ENCODE measurements at regions not wholly inside any gene's neighbourhood (a gene's known extent, or its start where the extent isn't known, plus 50 kb on each side); places are given as distances from the start of the nearest gene placed in this dataset.

DNA sequence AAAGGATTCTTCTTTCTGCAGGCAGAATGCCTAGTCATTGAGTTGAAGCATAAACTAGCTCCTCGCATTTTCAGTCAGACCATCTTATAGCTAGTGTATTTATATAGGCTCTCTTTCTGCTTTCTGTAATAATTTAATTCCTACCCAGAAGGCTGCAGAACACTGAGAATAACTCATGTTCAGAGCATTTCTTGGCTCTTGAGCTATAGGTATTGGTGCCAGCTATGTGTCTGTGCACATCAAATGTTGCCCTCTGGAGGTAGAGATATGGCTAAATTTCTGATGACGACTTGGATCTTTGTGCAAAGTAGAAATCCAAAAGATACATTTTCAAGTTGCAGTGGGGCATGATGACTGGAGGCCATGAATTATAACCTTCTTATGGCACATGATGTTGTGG lies 336.2 kb upstream of the TPM1 start:
- DNase-seq (ENCODE audit: insufficient read length, low spot score), result no peak
- FAIRE-seq, result no peak

DNA sequence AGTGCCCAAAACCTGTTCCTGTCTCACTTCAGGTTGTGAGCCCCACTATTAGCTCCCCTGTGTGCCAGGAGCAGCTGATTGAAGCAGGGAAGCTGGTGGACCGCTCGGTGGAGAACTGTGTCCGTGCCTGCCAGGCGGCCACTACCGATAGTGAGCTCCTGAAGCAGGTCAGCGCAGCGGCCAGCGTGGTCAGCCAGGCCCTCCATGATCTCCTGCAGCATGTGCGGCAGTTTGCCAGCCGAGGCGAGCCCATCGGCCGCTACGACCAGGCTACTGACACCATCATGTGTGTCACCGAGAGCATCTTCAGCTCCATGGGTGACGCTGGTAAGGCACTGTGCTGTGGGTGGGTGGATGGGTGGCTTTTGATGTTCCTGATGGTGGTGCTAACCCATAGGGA lies 334.1 kb upstream of the TPM1 start:
- FAIRE-seq (no peak), DNase-seq (ENCODE audit: insufficient read length, low spot score) (no peak)
- TF ChIP-seq POLR2AphosphoS5 (IDR thresholded peaks at IDR 0.05; ENCODE audit: low read depth, low read length) (no peak), POLR2A (IDR thresholded peaks at IDR 0.05; ENCODE audit: low read depth, low read length) (no peak), POU2F2 (IDR thresholded peaks at IDR 0.05; ENCODE audit: low read depth, low read length) (no peak)

More for the DNA sequence above, 336.2 kb upstream of the TPM1 start:
- TF ChIP-seq POLR2A (IDR thresholded peaks at IDR 0.05; ENCODE audit: low read depth, low read length), result no peak

DNA sequence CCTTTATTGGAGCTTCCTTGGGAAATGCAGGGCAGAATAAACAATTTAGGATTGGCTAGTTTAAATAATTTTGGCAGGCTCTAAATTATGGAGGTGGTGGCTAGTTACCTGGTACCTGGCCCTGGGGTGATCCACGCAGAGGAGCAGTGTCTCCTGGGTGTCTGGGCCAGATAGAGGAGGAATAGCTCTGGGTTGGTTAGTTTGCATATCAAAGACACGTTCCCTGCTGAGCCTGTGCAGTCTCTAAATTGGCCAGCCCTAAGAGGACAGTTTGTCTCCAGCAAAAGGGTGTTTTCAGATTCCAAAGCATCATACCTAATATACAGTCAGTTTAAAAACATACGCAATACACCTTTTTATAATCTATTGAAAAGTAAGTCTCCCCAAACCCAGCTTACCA lies 333.3 kb upstream of the TPM1 start:
- DNase-seq (ENCODE audit: insufficient read length, low spot score) (no peak), FAIRE-seq (no peak)
- TF ChIP-seq POLR2AphosphoS5 (IDR thresholded peaks at IDR 0.05; ENCODE audit: low read depth, low read length) (no peak), PAX5 (IDR thresholded peaks at IDR 0.05; ENCODE audit: insufficient read depth, low read length, severe bottlenecking) (no peak), POU2F2 (IDR thresholded peaks at IDR 0.05; ENCODE audit: low read depth, low read length) (no peak), SPI1 (IDR thresholded peaks at IDR 0.05; ENCODE audit: low read depth, low read length) (no peak), POLR2A (IDR thresholded peaks at IDR 0.05; ENCODE audit: low read depth, low read length) (no peak), TAF1 (IDR thresholded peaks at IDR 0.05; ENCODE audit: low read depth, low read length) (no peak)

DNA sequence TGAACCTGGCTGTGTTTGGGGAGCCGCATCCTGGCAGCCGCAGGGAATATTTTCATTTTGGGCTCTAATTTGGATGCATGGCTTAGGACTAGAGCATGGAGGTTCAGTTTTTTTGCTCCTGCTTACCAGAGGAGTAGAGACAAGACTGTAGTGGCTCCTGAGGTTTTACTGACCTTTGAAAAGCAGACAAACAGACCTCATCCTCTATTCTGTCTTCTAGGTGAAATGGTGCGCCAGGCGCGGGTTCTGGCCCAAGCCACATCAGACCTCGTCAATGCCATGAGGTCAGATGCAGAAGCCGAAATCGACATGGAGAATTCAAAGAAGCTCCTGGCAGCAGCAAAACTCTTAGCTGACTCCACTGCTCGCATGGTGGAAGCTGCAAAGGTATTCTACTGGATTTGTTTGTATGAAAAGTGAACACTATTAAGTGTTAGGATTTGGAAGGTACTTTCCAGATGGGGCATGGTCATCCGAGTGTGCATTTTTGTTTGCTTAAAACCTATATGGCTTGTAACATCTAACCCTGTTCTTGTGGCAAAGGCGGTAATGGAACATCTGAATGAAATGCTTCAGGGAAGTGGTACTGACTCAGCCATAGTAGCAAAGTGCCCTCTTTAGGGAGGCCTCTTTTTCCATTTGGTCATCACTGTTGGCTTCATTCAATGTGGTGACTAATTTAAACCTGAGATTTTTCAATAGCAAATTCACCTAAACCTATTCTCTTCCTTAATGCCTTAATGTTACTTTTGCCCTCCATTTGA lies 330.7 kb upstream of the TPM1 start:
- DNase-seq (ENCODE audit: insufficient read length, low spot score) (no peak), FAIRE-seq (no peak)
- TF ChIP-seq POU2F2 (IDR thresholded peaks at IDR 0.05; ENCODE audit: low read depth, low read length) (no peak), SPI1 (IDR thresholded peaks at IDR 0.05; ENCODE audit: low read depth, low read length) (no peak), PAX5 (IDR thresholded peaks at IDR 0.05; ENCODE audit: insufficient read depth, low read length, severe bottlenecking) (no peak), TAF1 (IDR thresholded peaks at IDR 0.05; ENCODE audit: low read depth, low read length) (no peak), POLR2A (IDR thresholded peaks at IDR 0.05; ENCODE audit: low read depth, low read length) (no peak), POLR2AphosphoS5 (IDR thresholded peaks at IDR 0.05; ENCODE audit: low read depth, low read length) (no peak)

DNA sequence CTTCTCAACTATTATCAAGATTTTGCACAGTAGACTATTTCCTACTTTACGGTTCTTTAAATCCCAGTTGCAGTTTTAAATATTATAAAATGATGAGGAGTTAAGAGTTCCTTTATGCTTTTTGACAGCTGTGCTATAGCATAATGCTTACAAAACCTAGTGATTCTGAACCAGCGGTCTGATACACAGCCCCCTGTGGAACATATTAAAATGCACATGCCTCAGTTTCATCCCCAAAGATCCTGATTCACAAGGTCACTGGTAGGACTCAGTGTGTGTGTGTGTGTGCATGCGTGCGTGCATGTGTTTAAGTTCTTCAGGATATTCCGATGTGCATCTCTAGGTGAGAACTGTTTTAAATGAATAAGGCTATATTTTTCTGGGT lies 330.1 kb upstream of the TPM1 start:
- no peak for TF ChIP-seq SPI1 (IDR thresholded peaks at IDR 0.05; ENCODE audit: low read depth, low read length)
- TF ChIP-seq POLR2A (IDR thresholded peaks at IDR 0.05; ENCODE audit: low read depth, low read length), result no peak
- no peak for TF ChIP-seq PAX5 (IDR thresholded peaks at IDR 0.05; ENCODE audit: insufficient read depth, low read length, severe bottlenecking)
- TF ChIP-seq TAF1 (IDR thresholded peaks at IDR 0.05; ENCODE audit: low read depth, low read length), result no peak
- TF ChIP-seq POLR2AphosphoS5 (IDR thresholded peaks at IDR 0.05; ENCODE audit: low read depth, low read length), result no peak
- TF ChIP-seq POU2F2 (IDR thresholded peaks at IDR 0.05; ENCODE audit: low read depth, low read length), result no peak
- FAIRE-seq, result no peak
- no peak for DNase-seq (ENCODE audit: insufficient read length, low spot score)

DNA sequence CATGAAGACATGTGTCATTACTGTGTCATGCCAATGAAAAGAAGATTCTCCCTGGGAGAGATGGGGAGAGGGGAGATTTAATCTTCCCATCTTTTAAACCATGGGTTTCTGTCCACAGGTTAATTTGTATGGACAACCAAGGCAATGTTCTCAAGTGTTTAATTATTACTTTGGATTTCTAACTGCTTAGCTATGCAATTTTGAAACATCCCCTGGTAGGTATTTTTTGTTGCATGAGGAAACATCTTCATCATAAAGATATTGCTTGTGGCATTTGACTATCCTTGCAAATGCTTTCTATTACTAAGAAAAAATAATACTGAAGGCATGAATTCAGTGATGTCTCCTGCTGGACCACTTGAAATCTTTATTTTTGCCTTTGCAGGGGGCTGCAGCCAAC lies 326.6 kb upstream of the TPM1 start:
- no peak for FAIRE-seq
- no peak for DNase-seq (ENCODE audit: insufficient read length, low spot score)
- no peak for TF ChIP-seq TAF1 (IDR thresholded peaks at IDR 0.05; ENCODE audit: low read depth, low read length)
- TF ChIP-seq POLR2A (IDR thresholded peaks at IDR 0.05; ENCODE audit: low read depth, low read length), result no peak
- no peak for TF ChIP-seq PAX5 (IDR thresholded peaks at IDR 0.05; ENCODE audit: insufficient read depth, low read length, severe bottlenecking)
- TF ChIP-seq SPI1 (IDR thresholded peaks at IDR 0.05; ENCODE audit: low read depth, low read length), result no peak
- TF ChIP-seq POU2F2 (IDR thresholded peaks at IDR 0.05; ENCODE audit: low read depth, low read length), result no peak
- no peak for TF ChIP-seq POLR2AphosphoS5 (IDR thresholded peaks at IDR 0.05; ENCODE audit: low read depth, low read length)

DNA sequence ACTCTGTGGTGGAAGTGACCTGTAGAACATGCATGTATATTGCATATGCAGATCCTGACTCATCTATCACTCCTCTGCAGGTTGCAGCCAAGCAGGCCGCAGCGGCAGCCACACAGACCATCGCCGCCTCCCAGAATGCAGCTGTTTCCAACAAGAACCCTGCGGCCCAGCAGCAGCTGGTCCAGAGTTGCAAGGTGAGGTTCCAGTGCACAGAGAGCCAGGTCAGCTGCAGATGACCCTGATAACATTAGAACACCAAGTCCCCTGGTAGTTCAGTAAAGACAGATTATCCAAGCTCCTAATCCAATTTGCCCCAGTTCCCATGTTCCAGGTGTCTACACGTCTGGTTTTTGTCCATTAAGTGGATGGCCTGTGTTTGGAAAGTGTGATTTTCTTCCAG lies 325.1 kb upstream of the TPM1 start:
- TF ChIP-seq TAF1 (IDR thresholded peaks at IDR 0.05; ENCODE audit: low read depth, low read length) (no peak), POLR2AphosphoS5 (IDR thresholded peaks at IDR 0.05; ENCODE audit: low read depth, low read length) (no peak), PAX5 (IDR thresholded peaks at IDR 0.05; ENCODE audit: insufficient read depth, low read length, severe bottlenecking) (no peak), SPI1 (IDR thresholded peaks at IDR 0.05; ENCODE audit: low read depth, low read length) (no peak), POLR2A (IDR thresholded peaks at IDR 0.05; ENCODE audit: low read depth, low read length) (no peak), POU2F2 (IDR thresholded peaks at IDR 0.05; ENCODE audit: low read depth, low read length) (no peak)
- DNase-seq (ENCODE audit: insufficient read length, low spot score) (no peak), FAIRE-seq (no peak)

DNA sequence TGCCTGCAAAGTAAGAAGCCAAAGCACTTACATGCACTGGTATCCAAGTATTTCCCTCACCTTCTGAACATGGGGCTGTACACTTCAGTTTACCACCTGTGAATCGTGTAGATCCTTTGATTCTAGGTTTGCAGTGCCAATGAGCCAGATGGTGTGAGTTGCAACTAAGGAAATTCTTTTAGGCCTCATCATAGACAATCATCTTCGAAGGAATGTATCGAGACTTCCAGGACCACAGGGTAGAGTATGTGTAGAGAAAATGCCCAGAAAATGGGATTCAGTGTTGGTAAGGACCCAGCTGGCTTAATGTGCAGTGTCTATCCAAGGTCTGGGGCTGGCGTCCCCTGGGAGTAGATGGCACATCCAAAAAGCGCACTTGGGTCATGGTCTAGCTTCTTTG lies 323.2 kb upstream of the TPM1 start:
- no peak for TF ChIP-seq SPI1 (IDR thresholded peaks at IDR 0.05; ENCODE audit: low read depth, low read length)
- no peak for TF ChIP-seq POU2F2 (IDR thresholded peaks at IDR 0.05; ENCODE audit: low read depth, low read length)
- no peak for TF ChIP-seq POLR2AphosphoS5 (IDR thresholded peaks at IDR 0.05; ENCODE audit: low read depth, low read length)
- no peak for TF ChIP-seq TAF1 (IDR thresholded peaks at IDR 0.05; ENCODE audit: low read depth, low read length)
- no peak for TF ChIP-seq PAX5 (IDR thresholded peaks at IDR 0.05; ENCODE audit: insufficient read depth, low read length, severe bottlenecking)
- no peak for TF ChIP-seq POLR2A (IDR thresholded peaks at IDR 0.05; ENCODE audit: low read depth, low read length)
- FAIRE-seq (no peak), DNase-seq (ENCODE audit: insufficient read length, low spot score) (no peak)

DNA sequence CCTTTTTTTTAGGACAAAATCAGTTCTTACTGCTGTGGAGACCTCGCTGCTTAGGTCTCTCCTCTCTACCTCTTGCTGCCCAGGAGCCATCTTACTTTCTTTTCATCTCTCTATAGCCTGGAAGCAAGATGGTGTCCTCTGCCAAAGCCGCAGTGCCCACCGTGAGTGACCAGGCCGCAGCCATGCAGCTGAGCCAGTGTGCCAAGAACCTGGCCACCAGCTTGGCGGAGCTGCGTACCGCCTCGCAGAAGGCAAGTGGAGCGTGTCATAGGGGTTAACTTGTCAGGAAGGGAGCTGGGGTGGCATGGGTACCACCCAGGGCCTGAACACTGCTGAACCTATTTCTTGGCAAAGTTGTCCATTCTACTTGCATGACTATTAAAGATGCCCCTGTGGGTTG lies 320.3 kb upstream of the TPM1 start:
- TF ChIP-seq POU2F2 (IDR thresholded peaks at IDR 0.05; ENCODE audit: low read depth, low read length) (no peak), PAX5 (IDR thresholded peaks at IDR 0.05; ENCODE audit: insufficient read depth, low read length, severe bottlenecking) (no peak), POLR2AphosphoS5 (IDR thresholded peaks at IDR 0.05; ENCODE audit: low read depth, low read length) (no peak), POLR2A (IDR thresholded peaks at IDR 0.05; ENCODE audit: low read depth, low read length) (no peak), SPI1 (IDR thresholded peaks at IDR 0.05; ENCODE audit: low read depth, low read length) (no peak)
- DNase-seq (ENCODE audit: insufficient read length, low spot score) (no peak), FAIRE-seq (no peak)

DNA sequence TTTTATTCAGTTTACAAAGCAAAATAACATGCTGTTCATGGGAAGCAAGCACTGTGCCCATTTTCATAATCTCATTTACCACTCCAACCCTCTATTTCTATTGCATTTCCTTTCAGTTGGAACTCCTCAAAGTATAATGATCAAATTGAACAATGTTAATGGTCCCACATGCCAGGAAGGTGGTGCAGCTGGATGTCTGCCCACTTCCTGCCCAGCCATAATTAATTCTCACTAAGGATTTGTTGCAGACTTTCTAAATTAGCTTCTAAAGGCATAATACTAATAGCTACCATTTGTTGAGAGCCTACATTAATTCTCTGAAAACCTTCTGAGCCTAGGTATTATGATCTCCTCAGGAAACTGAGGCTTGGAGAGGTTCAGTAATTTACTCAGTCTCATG lies 316.1 kb upstream of the TPM1 start:
- no peak for DNase-seq (ENCODE audit: insufficient read length, low spot score)
- TF ChIP-seq SPI1 (IDR thresholded peaks at IDR 0.05; ENCODE audit: low read depth, low read length) (no peak), POU2F2 (IDR thresholded peaks at IDR 0.05; ENCODE audit: low read depth, low read length) (no peak), POLR2A (IDR thresholded peaks at IDR 0.05; ENCODE audit: low read depth, low read length) (no peak), POLR2AphosphoS5 (IDR thresholded peaks at IDR 0.05; ENCODE audit: low read depth, low read length) (no peak), TAF1 (IDR thresholded peaks at IDR 0.05; ENCODE audit: low read depth, low read length) (no peak), PAX5 (IDR thresholded peaks at IDR 0.05; ENCODE audit: insufficient read depth, low read length, severe bottlenecking) (no peak)
- no peak for FAIRE-seq
